ENCODE measurements at regions not wholly inside any gene's neighbourhood (a gene's known extent, or its start where the extent isn't known, plus 50 kb on each side); places are given as distances from the start of the nearest gene placed in this dataset.

DNA sequence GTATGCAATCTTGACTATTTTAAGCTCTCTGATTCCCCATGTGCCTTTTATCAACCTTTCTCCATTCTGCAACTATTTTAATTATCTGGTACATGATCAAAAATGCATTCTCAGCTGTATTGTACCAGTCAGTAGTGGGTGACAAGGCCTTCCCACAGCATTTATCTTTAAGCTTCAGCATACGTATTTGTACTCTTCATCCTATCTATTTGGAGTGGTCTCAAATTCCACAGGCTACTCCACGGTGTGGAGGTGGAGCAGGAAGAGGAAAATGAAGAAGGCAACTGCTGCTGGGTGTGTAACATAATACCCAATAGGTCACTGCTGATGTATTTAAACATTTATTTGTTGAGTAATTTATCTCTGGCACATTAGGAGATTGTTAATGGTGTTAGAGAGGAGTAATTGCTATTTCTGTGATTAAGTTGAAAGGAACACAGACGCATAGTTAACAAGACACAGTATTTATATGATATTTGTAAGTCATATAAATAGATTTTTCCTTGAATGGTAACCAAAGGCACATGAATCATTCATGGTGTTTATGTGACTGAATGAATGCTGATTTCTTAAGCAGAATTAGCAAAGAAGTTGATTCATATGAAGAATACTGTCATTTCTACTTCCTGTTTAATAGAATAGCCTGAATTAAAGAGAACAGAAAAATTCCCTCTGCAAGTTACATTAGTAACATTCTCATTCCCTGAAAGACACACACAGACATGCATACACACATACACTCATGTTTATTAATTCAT, 153.8 kb upstream of the NR3C1 start (continued):
- TF ChIP-seq ZZZ3 (CRISPR knock-in tag; IDR thresholded peaks at IDR 0.05; ENCODE audit: borderline replicate concordance) = no peak
- peak; percentile 41; the same call in 1 of the 2 replicates for TF ChIP-seq MAFF (IDR thresholded peaks at IDR 0.05; ENCODE audit: low read depth, low read length)
- no peak for TF ChIP-seq STAT5B (CRISPR knock-in tag; IDR thresholded peaks at IDR 0.05)
- peak; percentile 70 for TF ChIP-seq SIX1 (CRISPR knock-in tag; IDR thresholded peaks at IDR 0.05; ENCODE audit: borderline replicate concordance)
- TF ChIP-seq MBNL3 (CRISPR knock-in tag; conservative IDR thresholded peaks at IDR 0.05) = no peak
- TF ChIP-seq MIXL1 (CRISPR knock-in tag; IDR thresholded peaks at IDR 0.05) = no peak
- TF ChIP-seq SIX4 (CRISPR knock-in tag; IDR thresholded peaks at IDR 0.05) = peak; percentile 41; the same call in 1 of the 2 replicates
- TF ChIP-seq POLR2G (IDR thresholded peaks at IDR 0.05; ENCODE audit: low read depth, low read length) = no peak
- no peak for TF ChIP-seq ZNF605 (CRISPR knock-in tag; IDR thresholded peaks at IDR 0.05)
- peak; percentile 32; the same call in 1 of the 2 replicates for TF ChIP-seq GATAD2A (CRISPR knock-in tag; IDR thresholded peaks at IDR 0.05)
- TF ChIP-seq ELF3 (CRISPR knock-in tag; IDR thresholded peaks at IDR 0.05) = 0 out of 2 replicates have a peak, but pooled peaks have one; percentile 14
- TF ChIP-seq, protein P1, sequence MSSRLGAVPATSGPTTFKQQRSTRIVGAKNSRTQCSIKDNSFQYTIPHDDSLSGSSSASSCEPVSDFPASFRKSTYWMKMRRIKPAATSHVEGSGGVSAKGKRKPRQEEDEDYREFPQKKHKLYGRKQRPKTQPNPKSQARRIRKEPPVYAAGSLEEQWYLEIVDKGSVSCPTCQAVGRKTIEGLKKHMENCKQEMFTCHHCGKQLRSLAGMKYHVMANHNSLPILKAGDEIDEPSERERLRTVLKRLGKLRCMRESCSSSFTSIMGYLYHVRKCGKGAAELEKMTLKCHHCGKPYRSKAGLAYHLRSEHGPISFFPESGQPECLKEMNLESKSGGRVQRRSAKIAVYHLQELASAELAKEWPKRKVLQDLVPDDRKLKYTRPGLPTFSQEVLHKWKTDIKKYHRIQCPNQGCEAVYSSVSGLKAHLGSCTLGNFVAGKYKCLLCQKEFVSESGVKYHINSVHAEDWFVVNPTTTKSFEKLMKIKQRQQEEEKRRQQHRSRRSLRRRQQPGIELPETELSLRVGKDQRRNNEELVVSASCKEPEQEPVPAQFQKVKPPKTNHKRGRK (CRISPR knock-in tag; IDR thresholded peaks at IDR 0.05) = no peak
- no peak for TF ChIP-seq RXRB (CRISPR knock-in tag; IDR thresholded peaks at IDR 0.05; ENCODE audit: borderline replicate concordance)
- TF ChIP-seq SMAD3 (CRISPR knock-in tag; IDR thresholded peaks at IDR 0.05) = no peak
- TF ChIP-seq PITX1 (CRISPR knock-in tag; IDR thresholded peaks at IDR 0.05) = no peak
- TF ChIP-seq, protein P2, sequence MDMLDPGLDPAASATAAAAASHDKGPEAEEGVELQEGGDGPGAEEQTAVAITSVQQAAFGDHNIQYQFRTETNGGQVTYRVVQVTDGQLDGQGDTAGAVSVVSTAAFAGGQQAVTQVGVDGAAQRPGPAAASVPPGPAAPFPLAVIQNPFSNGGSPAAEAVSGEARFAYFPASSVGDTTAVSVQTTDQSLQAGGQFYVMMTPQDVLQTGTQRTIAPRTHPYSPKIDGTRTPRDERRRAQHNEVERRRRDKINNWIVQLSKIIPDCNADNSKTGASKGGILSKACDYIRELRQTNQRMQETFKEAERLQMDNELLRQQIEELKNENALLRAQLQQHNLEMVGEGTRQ (IDR thresholded peaks at IDR 0.05; ENCODE audit: low read depth, low read length) = no peak
- TF ChIP-seq, protein P2 (CRISPR knock-in tag; IDR thresholded peaks at IDR 0.05; ENCODE audit: borderline replicate concordance) = no peak
- TF ChIP-seq NCOA5 (CRISPR knock-in tag; IDR thresholded peaks at IDR 0.05) = no peak
- no peak for TF ChIP-seq ZNF746 (CRISPR knock-in tag; IDR thresholded peaks at IDR 0.05)
- no peak for TF ChIP-seq MED8 (CRISPR knock-in tag; IDR thresholded peaks at IDR 0.05; ENCODE audit: insufficient replicate concordance)
- no peak for TF ChIP-seq ZNF224 (CRISPR knock-in tag; IDR thresholded peaks at IDR 0.05)
- no peak for TF ChIP-seq POGZ (CRISPR knock-in tag; IDR thresholded peaks at IDR 0.05)
- TF ChIP-seq TEAD3 (CRISPR knock-in tag; optimal IDR thresholded peaks at IDR 0.05; ENCODE audit: borderline replicate concordance) = peak; percentile 16

Measured in HepG2 (cell line).